B cell (primary cell): ENCODE measurements at regions not wholly inside any gene's neighbourhood (a gene's known extent, or its start where the extent isn't known, plus 50 kb on each side); places are given as distances from the start of the nearest gene placed in this dataset.

Experiments
- ATAC-seq: fragments of 200-7000 bp; cut with Tn5 transposase; one replicate; pipeline ENCODE4 v1.10.0; 2021; ENCODE audit warnings: low read depth, mild to moderate bottlenecking, moderate number of reproducible peaks, moderate library complexity
- CTCF ChIA-PET: fragments of 350-600 bp; sonication (Branson Sonifier 250); formaldehyde crosslinking; loops from one replicate; lab custom pipeline; 2021; ENCODE audit warnings: antibody characterized with exemption, inconsistent platforms; lab: Charles Lee
- POLR2A ChIA-PET: fragments of 350-600 bp; sonication (Branson Sonifier 250); formaldehyde crosslinking; loops from one replicate; lab custom pipeline; 2021; ENCODE audit warnings: antibody characterized with exemption; lab: Charles Lee
- DNase-seq: peaks from one replicate; pipeline ENCODE4 v3.0.0; 2013
- H2AFZ ChIP-seq: 2 replicates; pipeline ENCODE4 v1.6.1; 2012; ENCODE audit warnings: mild to moderate bottlenecking, low read depth, low read length; ENCODE audit not compliant: insufficient read depth, poor library complexity, severe bottlenecking
- H3K27ac ChIP-seq, 2 donors: 1 replicate in 1 of 2; 2 replicates in 1 of 2; pipeline ENCODE4 v1.5.1; 2012 to 2013; ENCODE audit warnings: low read length in 2 of 2, mild to moderate bottlenecking in 2 of 2, moderate library complexity in 1 of 2
- H3K27me3 ChIP-seq, 4 experiments: fragments of 200-600 bp in 1 of 4; sonication (generic) in 1 of 4; replicated peaks in 1 of 4; 1 replicate in 2 of 4; 2 replicates in 2 of 4; pipeline versions ENCODE4 v1.6.1 to v1.7.0; 2013 to 2016; ENCODE audit warnings: low read length in 3 of 4, mild to moderate bottlenecking in 2 of 4, mixed read lengths in 1 of 4, moderate library complexity in 1 of 4; ENCODE audit not compliant: insufficient read depth in 4 of 4, control insufficient read depth in 3 of 4; ENCODE audit errors: control extremely low read depth in 1 of 4
- H3K36me3 ChIP-seq, 2 experiments: replicated peaks in 1 of 2; 1 replicate in 1 of 2; 2 replicates in 1 of 2; pipeline versions ENCODE4 v1.6.1 to v1.7.1; 2013; ENCODE audit warnings: low read length in 1 of 2; ENCODE audit not compliant: insufficient read depth in 2 of 2, control insufficient read depth in 1 of 2; ENCODE audit errors: control extremely low read depth in 1 of 2, extremely low read depth in 1 of 2
- H3K4me1 ChIP-seq, 2 donors: fragments of 200-600 bp in 1 of 2; sonication (generic) in 1 of 2; 1 replicate in 1 of 2; 2 replicates in 1 of 2; pipeline versions ENCODE4 v1.5.1 to v1.6.1; 2013 to 2017; ENCODE audit warnings: low read length in 2 of 2; ENCODE audit not compliant: control insufficient read depth in 2 of 2, insufficient read depth in 2 of 2
- H3K4me2 ChIP-seq: replicated peaks from 2 replicates; pipeline ENCODE3; 2012; ENCODE audit warnings: mild to moderate bottlenecking, low read depth, low read length; ENCODE audit not compliant: poor library complexity, severe bottlenecking
- H3K4me3 ChIP-seq, 5 experiments: fragments of 200-600 bp in 1 of 5; sonication (generic) in 1 of 5; 1 replicate in 3 of 5; 2 replicates in 2 of 5; pipeline versions ENCODE4 v1.5.1 to v1.7.0; 2011 to 2016; ENCODE audit warnings: low read length in 4 of 5, mild to moderate bottlenecking in 4 of 5, low read depth in 2 of 5, control low read depth in 1 of 5, moderate library complexity in 1 of 5; ENCODE audit not compliant: insufficient read depth in 1 of 5; ENCODE audit errors: control extremely low read depth in 1 of 5, extremely low read depth in 1 of 5
- H3K79me2 ChIP-seq: fragments of 200-600 bp; sonication (generic); one replicate; pipeline ENCODE4 v1.6.0; 2016; ENCODE audit warnings: low read length; ENCODE audit not compliant: control insufficient read depth, insufficient read depth
- H3K9ac ChIP-seq: fragments of 200-600 bp; sonication (generic); 2 replicates; pipeline ENCODE4 v1.6.1; 2017; ENCODE audit warnings: mild to moderate bottlenecking, low read length, moderate library complexity
- H3K9me3 ChIP-seq, 3 donors: one replicate each; pipeline versions ENCODE4 v1.6.1 to v1.7.1; 2013; ENCODE audit warnings: low read length in 2 of 3; ENCODE audit not compliant: control insufficient read depth in 2 of 3, insufficient read depth in 1 of 3; ENCODE audit errors: control extremely low read depth in 1 of 3
- H4K20me1 ChIP-seq: 2 replicates; pipeline ENCODE4 v1.6.0; 2012; ENCODE audit warnings: mild to moderate bottlenecking, low read length; ENCODE audit not compliant: insufficient read depth, control insufficient read depth, poor library complexity, severe bottlenecking
- H3K27ac Mint-ChIP-seq: one replicate; pipeline ENCODE4 v1.8.0; 2021; ENCODE audit warnings: mixed read lengths
- H3K27me3 Mint-ChIP-seq: one replicate; pipeline ENCODE4 v1.8.0; 2021; ENCODE audit warnings: mixed read lengths
- H3K4me1 Mint-ChIP-seq: one replicate; pipeline ENCODE4 v1.8.0; 2021; ENCODE audit warnings: mixed read lengths
- H3K4me3 Mint-ChIP-seq: one replicate; pipeline ENCODE4 v1.8.0; 2021; ENCODE audit warnings: mixed read lengths
- H3K9me3 Mint-ChIP-seq: one replicate; pipeline ENCODE4 v1.8.0; 2022; ENCODE audit warnings: mixed read lengths; ENCODE audit not compliant: insufficient read depth
- CTCF ChIP-seq: fragments of 200-600 bp; IDR thresholded peaks from one replicate; pipeline ENCODE4 v1.8.0; 2022; ENCODE audit warnings: antibody characterized with exemption, mild to moderate bottlenecking
- EZH2 ChIP-seq: IDR thresholded peaks from 2 replicates; pipeline ENCODE4 v1.6.1; 2012; ENCODE audit warnings: borderline replicate concordance, low read depth, mild to moderate bottlenecking, moderate library complexity, low read length; ENCODE audit not compliant: insufficient read depth, poor library complexity, severe bottlenecking
- WGBS: methylation state at CpG from one replicate; pipeline ENCODE4 v1.1.5; 2013; ENCODE audit warnings: missing lambda C conversion rate; ENCODE audit not compliant: insufficient coverage; 5-methylcytosine and 5-hydroxymethylcytosine counted together
- intact Hi-C: fragments of 100-400 bp; cut with micrococcal nuclease; formaldehyde crosslinking; loops from one replicate; pipeline ENCODE4 v1.10.0; 2022

- Histone ChIP-seq H3K79me2 (no peaks in the 10 kb centered on the region), H3K9ac (no peak overlapping the region), H4K20me1 (no peaks in the 10 kb centered on the region), H3K9me3 (no peaks in the 10 kb centered on the region), H3K36me3 (no peaks in the 10 kb centered on the region), H3K27ac (no peak overlapping the region), H2AFZ (no peak overlapping the region), H3K27me3 (peaks cover 0 to 4% (median 0%) of the 10 kb centered on the region in 4 experiments), H3K4me1 (no peaks in the 10 kb centered on the region), H3K4me2 (no peak overlapping the region), H3K4me3 (no peak overlapping the region)
- intact Hi-C loops, result no loop called here
- ChIA-PET POLR2A (no interaction called here), CTCF (no interaction called here)
- WGBS, result 80% methylated on average over 2 of the region's 3 CpGs
- Mint-ChIP-seq H3K27ac (no peak overlapping the region), H3K9me3 (no peaks in the 10 kb centered on the region), H3K27me3 (peaks cover 8% of the 10 kb centered on the region), H3K4me3 (no peak overlapping the region), H3K4me1 (no peaks in the 10 kb centered on the region)
- TF ChIP-seq EZH2 (no peak), CTCF (no peak)
- DNase-seq (no peak), ATAC-seq (no peak)
These were observed 511.8 kb upstream of the USP24 start for GRCh38 chr1:55726994-55727393.

DNA sequence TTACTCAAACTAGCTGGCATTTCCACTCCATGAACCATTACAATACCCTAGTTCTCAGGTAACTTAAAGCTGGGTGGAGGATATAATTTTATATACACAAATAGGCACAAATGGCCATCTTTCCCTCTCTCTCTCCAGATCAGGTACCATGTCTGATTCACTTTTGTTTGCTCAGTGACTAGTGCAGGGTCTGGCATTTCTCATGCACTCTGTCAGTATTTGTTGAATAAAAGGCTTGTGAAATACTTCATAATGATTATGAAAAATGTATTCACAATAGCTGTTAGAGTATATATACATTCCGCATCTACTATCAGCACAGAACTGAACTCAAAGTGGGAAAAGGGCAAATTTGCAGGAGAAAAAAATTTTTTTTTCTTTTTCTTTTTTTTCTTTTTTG is 510.2 kb upstream of the USP24 start:
- H3K9ac ChIP-seq, result no peak overlapping the region
- H3K27ac ChIP-seq, result no peak overlapping the region
- H3K9me3 ChIP-seq, result no peaks in the 10 kb centered on the region
- no peaks in the 10 kb centered on the region for H4K20me1 ChIP-seq
- H3K79me2 ChIP-seq, result no peaks in the 10 kb centered on the region
- H3K4me1 ChIP-seq, result no peaks in the 10 kb centered on the region
- no peaks in the 10 kb centered on the region for H3K36me3 ChIP-seq
- CTCF ChIA-PET, result no interaction called here
- no peak for DNase-seq
- no peak overlapping the region for H3K4me3 ChIP-seq
- H3K4me2 ChIP-seq, result no peak overlapping the region
- no peak overlapping the region for H2AFZ ChIP-seq
- H3K27me3 ChIP-seq, result peaks cover 0 to 4% (median 0%) of the 10 kb centered on the region in 4 experiments
- intact Hi-C loops, result no loop called here
- POLR2A ChIA-PET, result no interaction called here
- TF ChIP-seq CTCF (no peak), EZH2 (no peak)
- no peak overlapping the region for H3K27ac Mint-ChIP-seq
- peaks cover 11% of the 10 kb centered on the region for H3K27me3 Mint-ChIP-seq
- no peaks in the 10 kb centered on the region for H3K9me3 Mint-ChIP-seq
- H3K4me1 Mint-ChIP-seq, result no peaks in the 10 kb centered on the region
- no peak for ATAC-seq
- WGBS, result no CpG with 5 or more reads among the region's 1 CpG
- H3K4me3 Mint-ChIP-seq, result no peak overlapping the region
